Pons (tissue), 1 donor: ENCODE measurements at regions not wholly inside any gene's neighbourhood (a gene's known extent, or its start where the extent isn't known, plus 50 kb on each side); places are given as distances from the start of the nearest gene placed in this dataset.
A peak's percentile ranks its signal among the peaks of the same experiment; 100 is the strongest.
"Not testable (repeated sequence)": the region's sequence is repeated elsewhere in the genome, so short reads cannot be mapped to it uniquely, and the experiment has no call there.

Source experiments
- DNase-seq: peaks from one replicate; pipeline ENCODE4 v3.0.0-alpha.2; 2016; ENCODE audit warnings: low spot score

- DNase-seq = peak; percentile 25
Observed at GRCh38 chr21:5065240-5066211, 5455.9 kb upstream of the TPTE start.

GRCh38 chr21:5066682-5067251 is 5454.6 kb upstream of the TPTE start:
- not testable (repeated sequence) for DNase-seq

GRCh38 chr21:5067326-5068048 is 5453.9 kb upstream of the TPTE start:
- not testable (repeated sequence) for DNase-seq

- not testable (repeated sequence) for DNase-seq
Observed at GRCh38 chr21:5068649-5069048, 5452.7 kb upstream of the TPTE start.

- not testable (repeated sequence) for DNase-seq
Observed at GRCh38 chr21:5071180-5071579, 5450.2 kb upstream of the TPTE start.

GRCh38 chr21:5076854-5077253 is 5444.5 kb upstream of the TPTE start:
- DNase-seq = not testable (repeated sequence)

- not testable (repeated sequence) for DNase-seq
Observed at GRCh38 chr21:5079361-5079760, 5442.0 kb upstream of the TPTE start.

- DNase-seq = not testable (repeated sequence)
Observed at GRCh38 chr21:5080015-5080414, 5441.4 kb upstream of the TPTE start.

GRCh38 chr21:5084246-5084645 is 5437.1 kb upstream of the TPTE start:
- DNase-seq = not testable (repeated sequence)

- not testable (repeated sequence) for DNase-seq
Observed at GRCh38 chr21:5085456-5085855, 5435.9 kb upstream of the TPTE start.

- not testable (repeated sequence) for DNase-seq
Observed at GRCh38 chr21:5086416-5086815, 5435.0 kb upstream of the TPTE start.

GRCh38 chr21:5088820-5089219 is 5432.6 kb upstream of the TPTE start:
- DNase-seq = not testable (repeated sequence)

GRCh38 chr21:5089399-5090089 is 5431.8 kb upstream of the TPTE start:
- DNase-seq = not testable (repeated sequence)

GRCh38 chr21:5090132-5091079 is 5431.0 kb upstream of the TPTE start:
- DNase-seq = not testable (repeated sequence)

- DNase-seq = not testable (repeated sequence)
Observed at GRCh38 chr21:5091274-5091673, 5430.1 kb upstream of the TPTE start.

- not testable (repeated sequence) for DNase-seq
Observed at GRCh38 chr21:5095628-5096027, 5425.8 kb upstream of the TPTE start.

- DNase-seq = not testable (repeated sequence)
Observed at GRCh38 chr21:5098010-5098743, 5423.2 kb upstream of the TPTE start.

- DNase-seq = not testable (repeated sequence)
Observed at GRCh38 chr21:5100604-5101174, 5420.7 kb upstream of the TPTE start.

- peak; percentile 23 for DNase-seq
Observed at GRCh38 chr21:5101749-5102148, 5419.6 kb upstream of the TPTE start.
